ENCODE measurements at regions not wholly inside any gene's neighbourhood (a gene's known extent, or its start where the extent isn't known, plus 50 kb on each side); places are given as distances from the start of the nearest gene placed in this dataset.

DNA sequence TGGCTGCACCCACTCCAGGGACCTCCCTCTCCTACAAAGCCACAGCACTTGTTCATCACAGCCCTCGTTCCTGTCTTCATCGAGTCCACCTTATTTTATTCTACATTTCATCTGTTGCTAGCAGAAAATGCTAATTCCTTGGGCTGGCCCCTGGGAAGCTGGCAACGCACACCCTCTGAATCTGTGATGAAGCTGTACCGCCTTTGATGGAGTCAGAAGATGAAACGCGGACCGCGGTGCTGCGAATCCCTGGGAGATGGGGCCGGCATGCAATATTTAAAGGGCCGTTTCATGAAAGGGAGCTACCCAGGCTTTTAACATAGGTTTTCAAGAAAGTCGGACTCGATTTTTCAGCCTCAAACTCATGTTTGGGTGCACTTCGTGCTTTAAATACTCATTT lies 88.5 kb downstream of the NPTX2 start:
- TF ChIP-seq GATA2 (IDR thresholded peaks at IDR 0.05; ENCODE audit: low read depth, low read length) (no peak), GATA3 (IDR thresholded peaks at IDR 0.05; ENCODE audit: low read depth, low read length) (no peak)

DNA sequence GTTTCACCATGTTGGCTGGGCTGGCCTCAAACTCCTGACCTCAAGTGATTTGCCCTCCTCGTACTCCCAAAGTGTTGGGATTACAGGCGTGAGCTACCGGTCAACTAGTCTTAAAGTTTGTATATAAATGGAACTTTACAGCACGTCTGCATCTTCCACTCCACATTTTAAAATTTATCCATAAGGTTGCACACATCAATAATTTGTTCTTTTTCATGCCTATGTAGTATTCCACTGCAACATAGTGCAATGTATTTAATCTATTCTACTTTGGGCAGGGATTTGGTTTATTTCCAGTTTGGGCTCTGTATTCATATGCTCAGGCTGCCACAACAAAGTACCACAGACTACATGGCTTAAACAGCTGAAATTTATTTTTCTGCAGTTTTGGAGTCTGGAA lies 90.0 kb downstream of the NPTX2 start:
- no peak for TF ChIP-seq GATA3 (IDR thresholded peaks at IDR 0.05; ENCODE audit: low read depth, low read length)
- TF ChIP-seq GATA2 (IDR thresholded peaks at IDR 0.05; ENCODE audit: low read depth, low read length) = no peak

- TF ChIP-seq GATA2 (IDR thresholded peaks at IDR 0.05; ENCODE audit: low read depth, low read length) (no peak), GATA3 (IDR thresholded peaks at IDR 0.05; ENCODE audit: low read depth, low read length) (no peak)
Measured at GRCh38 chr7:98711945-98712344, 94.9 kb downstream of the NPTX2 start.

GRCh38 chr7:98713165-98713810 lies 96.2 kb downstream of the NPTX2 start:
- TF ChIP-seq GATA2 (IDR thresholded peaks at IDR 0.05; ENCODE audit: low read depth, low read length) (no peak), GATA3 (IDR thresholded peaks at IDR 0.05; ENCODE audit: low read depth, low read length) (no peak)

- TF ChIP-seq GATA2 (IDR thresholded peaks at IDR 0.05; ENCODE audit: low read depth, low read length) (no peak), GATA3 (IDR thresholded peaks at IDR 0.05; ENCODE audit: low read depth, low read length) (no peak)
Measured at GRCh38 chr7:98719396-98719795, 102.3 kb downstream of the NPTX2 start.

DNA sequence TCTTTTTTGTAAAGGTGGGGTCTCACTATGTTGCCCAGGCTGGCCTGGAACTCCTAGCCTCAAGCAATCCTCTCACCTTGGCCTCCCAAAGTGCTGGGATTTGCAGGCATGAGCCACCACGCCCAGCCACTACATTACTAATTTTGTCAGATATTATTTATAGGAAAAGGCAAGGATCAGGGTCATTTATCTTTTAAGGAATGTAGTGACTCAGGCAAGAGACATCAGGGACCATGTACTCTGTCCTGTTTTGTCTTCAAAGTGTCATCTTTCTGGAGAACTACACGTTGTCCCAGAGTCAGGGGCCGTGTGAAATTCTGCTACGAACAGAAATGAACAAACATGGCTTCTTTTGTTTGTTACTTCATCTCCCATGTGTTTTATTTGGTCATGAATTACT lies 105.3 kb downstream of the NPTX2 start:
- TF ChIP-seq GATA3 (IDR thresholded peaks at IDR 0.05; ENCODE audit: low read depth, low read length) (no peak), GATA2 (IDR thresholded peaks at IDR 0.05; ENCODE audit: low read depth, low read length) (no peak)

GRCh38 chr7:98724591-98724990 lies 107.5 kb downstream of the NPTX2 start:
- TF ChIP-seq GATA2 (IDR thresholded peaks at IDR 0.05; ENCODE audit: low read depth, low read length) = no peak
- no peak for TF ChIP-seq GATA3 (IDR thresholded peaks at IDR 0.05; ENCODE audit: low read depth, low read length)

DNA sequence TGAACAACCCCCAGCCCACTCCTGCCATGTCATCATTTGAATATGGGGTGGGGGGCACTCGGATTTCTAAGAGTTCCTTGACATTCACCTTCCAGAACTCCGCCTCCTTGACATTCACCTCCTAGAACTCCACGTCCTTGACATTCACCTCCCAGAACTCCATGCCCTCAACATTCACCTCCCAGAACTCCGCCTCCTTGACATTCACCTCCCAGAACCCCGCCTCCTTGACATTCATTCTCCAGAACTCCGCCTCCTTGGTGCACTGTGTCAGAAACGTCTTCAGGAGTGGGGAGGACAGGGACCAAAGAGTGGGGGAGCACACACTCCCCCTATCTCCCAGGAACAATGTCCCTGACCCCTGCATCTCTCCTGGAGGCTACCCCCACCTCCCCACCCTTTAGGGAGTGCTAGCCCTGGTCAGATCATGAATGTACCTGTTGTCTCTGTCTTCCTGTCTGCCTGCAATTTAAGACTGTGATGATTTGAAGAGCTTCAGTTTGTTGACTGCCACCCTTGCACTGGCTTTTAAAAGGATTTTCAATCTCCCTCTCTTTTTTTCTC lies 110.1 kb downstream of the NPTX2 start:
- TF ChIP-seq GATA2 (IDR thresholded peaks at IDR 0.05; ENCODE audit: low read depth, low read length) = no peak
- TF ChIP-seq GATA3 (IDR thresholded peaks at IDR 0.05; ENCODE audit: low read depth, low read length) = no peak

- TF ChIP-seq GATA3 (IDR thresholded peaks at IDR 0.05; ENCODE audit: low read depth, low read length) = no peak
- no peak for TF ChIP-seq GATA2 (IDR thresholded peaks at IDR 0.05; ENCODE audit: low read depth, low read length)
Measured at GRCh38 chr7:98728555-98728954, 111.5 kb downstream of the NPTX2 start.

DNA sequence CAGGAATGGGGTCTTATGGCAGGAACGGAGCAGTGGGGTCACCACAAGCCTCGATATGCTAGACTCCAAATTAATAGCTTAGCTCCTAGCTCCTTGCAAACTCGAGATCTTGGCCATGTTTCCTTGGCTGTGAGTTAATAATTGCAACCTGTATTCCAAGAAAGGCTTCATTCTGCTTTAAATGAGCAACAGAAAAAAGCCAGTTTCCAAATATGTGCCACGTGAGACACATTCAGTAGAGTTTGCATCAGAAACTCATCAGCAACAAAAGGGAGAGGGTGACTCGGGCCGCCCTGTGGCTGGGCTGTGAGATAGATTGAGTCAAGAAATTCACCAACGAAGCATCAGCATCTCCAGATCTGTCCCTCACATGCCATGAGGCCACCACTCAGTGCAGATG lies 112.0 kb downstream of the NPTX2 start:
- no peak for TF ChIP-seq GATA3 (IDR thresholded peaks at IDR 0.05; ENCODE audit: low read depth, low read length)
- TF ChIP-seq GATA2 (IDR thresholded peaks at IDR 0.05; ENCODE audit: low read depth, low read length) = no peak

DNA sequence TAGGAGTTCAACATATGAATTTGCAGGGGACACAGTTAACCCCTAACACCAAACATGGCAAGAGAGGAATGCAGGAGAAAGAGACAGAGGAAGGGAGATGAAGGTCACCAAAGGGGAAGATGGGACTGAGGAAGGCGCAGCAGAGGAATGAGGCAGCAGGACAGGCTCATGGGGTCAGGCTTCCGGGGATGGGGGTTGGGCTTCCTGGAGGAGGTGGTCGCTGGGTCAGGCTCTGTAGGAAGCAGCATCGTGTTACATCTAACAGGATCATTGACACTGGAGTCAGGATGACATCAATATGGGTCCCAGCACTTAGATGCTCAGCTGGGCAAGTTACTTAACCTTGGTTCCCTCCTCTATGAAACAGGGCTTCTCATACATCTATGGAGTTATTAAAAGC lies 113.2 kb downstream of the NPTX2 start:
- no peak for TF ChIP-seq GATA2 (IDR thresholded peaks at IDR 0.05; ENCODE audit: low read depth, low read length)
- TF ChIP-seq GATA3 (IDR thresholded peaks at IDR 0.05; ENCODE audit: low read depth, low read length) = no peak

- TF ChIP-seq GATA2 (IDR thresholded peaks at IDR 0.05; ENCODE audit: low read depth, low read length) = no peak
- TF ChIP-seq GATA3 (IDR thresholded peaks at IDR 0.05; ENCODE audit: low read depth, low read length) = no peak
Measured at GRCh38 chr7:98731651-98732050, 114.6 kb downstream of the NPTX2 start.

GRCh38 chr7:98733036-98733435 lies 116.0 kb downstream of the NPTX2 start:
- TF ChIP-seq GATA3 (IDR thresholded peaks at IDR 0.05; ENCODE audit: low read depth, low read length) (no peak), GATA2 (IDR thresholded peaks at IDR 0.05; ENCODE audit: low read depth, low read length) (no peak)

DNA sequence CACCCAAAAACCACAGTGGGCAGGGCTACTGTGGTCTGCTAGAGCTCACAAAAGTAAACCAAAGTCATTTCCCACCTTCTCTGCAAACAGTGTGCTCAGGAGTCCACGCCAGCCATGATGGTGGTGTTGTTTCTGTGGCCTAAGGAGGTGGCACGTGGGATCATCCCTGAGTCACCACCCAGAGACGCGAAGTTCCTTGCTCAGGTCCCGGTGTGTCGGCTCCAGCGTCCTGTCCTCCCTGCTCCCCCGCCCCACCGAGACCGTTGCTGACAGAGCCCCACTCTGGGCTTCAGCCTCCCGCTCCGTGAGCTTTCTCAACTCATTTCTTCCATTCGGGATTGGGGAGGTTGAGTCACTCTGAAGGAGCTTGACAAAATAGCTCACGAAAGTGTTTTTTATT lies 118.7 kb downstream of the NPTX2 start:
- TF ChIP-seq GATA3 (IDR thresholded peaks at IDR 0.05; ENCODE audit: low read depth, low read length) = no peak
- no peak for TF ChIP-seq GATA2 (IDR thresholded peaks at IDR 0.05; ENCODE audit: low read depth, low read length)

- TF ChIP-seq GATA2 (IDR thresholded peaks at IDR 0.05; ENCODE audit: low read depth, low read length) = no peak
- no peak for TF ChIP-seq GATA3 (IDR thresholded peaks at IDR 0.05; ENCODE audit: low read depth, low read length)
Measured at GRCh38 chr7:98737176-98737575, 120.1 kb downstream of the NPTX2 start.

- TF ChIP-seq GATA2 (IDR thresholded peaks at IDR 0.05; ENCODE audit: low read depth, low read length) (no peak), GATA3 (IDR thresholded peaks at IDR 0.05; ENCODE audit: low read depth, low read length) (no peak)
Measured at GRCh38 chr7:98740643-98741042, 123.6 kb downstream of the NPTX2 start.
